ENCODE measurements at regions not wholly inside any gene's neighbourhood (a gene's known extent, or its start where the extent isn't known, plus 50 kb on each side); places are given as distances from the start of the nearest gene placed in this dataset.

- no peak for DNase-seq (ENCODE audit: low read depth)
- no peak overlapping the region for H3K4me3 ChIP-seq (ENCODE audit: low read depth, low read length)
These were observed 868.9 kb downstream of the PDHA2 start for GRCh38 chr4:96708766-96709165.

DNA sequence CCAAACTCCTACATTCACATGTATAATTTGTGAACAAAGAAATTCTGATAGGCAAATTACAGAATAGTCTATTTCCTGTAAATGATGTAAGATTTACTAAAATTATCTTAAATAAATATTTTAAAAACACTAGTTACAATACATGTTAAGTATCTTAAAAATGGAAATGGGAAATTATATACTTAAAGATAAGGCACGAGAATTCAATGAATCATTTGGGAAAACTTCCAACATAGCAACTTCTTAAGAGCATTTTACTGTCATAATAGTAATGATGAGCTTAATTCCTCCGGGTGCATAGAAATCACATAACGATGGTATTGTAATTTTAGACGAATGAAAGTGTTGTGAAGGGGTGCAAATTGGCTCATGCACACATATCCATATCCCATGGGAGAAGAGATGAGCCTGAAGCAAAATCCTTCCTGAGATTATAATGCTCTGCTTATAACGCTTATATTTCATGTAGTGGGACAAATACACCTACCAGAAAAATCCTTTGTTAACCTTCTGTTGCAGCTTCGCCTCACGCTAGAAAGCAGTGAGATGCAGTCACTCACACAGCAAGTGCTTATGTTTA is 873.5 kb downstream of the PDHA2 start:
- H3K4me3 ChIP-seq (ENCODE audit: low read depth, low read length) = no peak overlapping the region
- no peak for DNase-seq (ENCODE audit: low read depth)

GRCh38 chr4:96729641-96730040 is 889.7 kb downstream of the PDHA2 start:
- no peak overlapping the region for H3K4me3 ChIP-seq (ENCODE audit: low read depth, low read length)
- no peak for DNase-seq (ENCODE audit: low read depth)

GRCh38 chr4:96730432-96730831 is 890.5 kb downstream of the PDHA2 start:
- H3K4me3 ChIP-seq (ENCODE audit: low read depth, low read length) = no peak overlapping the region
- no peak for DNase-seq (ENCODE audit: low read depth)

- H3K4me3 ChIP-seq (ENCODE audit: low read depth, low read length) = no peak overlapping the region
- no peak for DNase-seq (ENCODE audit: low read depth)
These were observed 896.5 kb downstream of the PDHA2 start for GRCh38 chr4:96736352-96736889.

GRCh38 chr4:96739101-96739500 is 899.2 kb downstream of the PDHA2 start:
- H3K4me3 ChIP-seq (ENCODE audit: low read depth, low read length) = no peak overlapping the region
- no peak for DNase-seq (ENCODE audit: low read depth)

DNA sequence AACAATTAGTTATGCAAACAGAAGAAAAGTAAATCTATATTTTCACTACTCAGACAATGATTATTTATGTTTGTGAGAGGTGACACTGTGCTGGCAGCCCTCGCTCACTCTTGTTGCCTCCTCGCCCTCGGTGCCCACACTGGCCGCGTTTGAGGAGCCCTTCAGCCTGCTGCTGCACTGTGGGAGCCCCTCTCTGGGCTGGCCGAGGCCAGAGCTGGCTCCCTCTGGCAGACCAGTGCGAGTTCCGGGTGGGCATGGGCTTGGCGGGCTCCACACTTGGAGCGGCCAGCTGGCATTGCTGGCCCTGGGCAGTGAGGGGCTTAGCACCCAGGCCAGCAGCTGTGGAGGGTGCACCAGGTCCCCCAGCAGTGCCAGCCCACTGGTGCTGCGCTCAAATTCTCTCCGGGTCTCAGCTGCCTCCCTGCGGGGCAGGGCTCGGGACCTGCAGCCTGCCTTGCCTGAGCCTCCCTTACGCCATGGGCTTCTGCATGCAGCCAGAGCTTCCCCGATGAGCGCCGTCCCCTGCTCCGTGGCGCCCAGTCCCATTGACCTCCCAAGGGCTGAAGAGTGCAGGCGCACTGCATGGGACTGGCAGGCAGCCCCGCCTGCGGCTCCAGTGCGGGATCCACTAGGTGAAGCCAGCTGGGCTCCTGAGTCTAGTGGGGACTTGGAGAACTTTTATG is 902.6 kb downstream of the PDHA2 start:
- no peak for DNase-seq (ENCODE audit: low read depth)
- H3K4me3 ChIP-seq (ENCODE audit: low read depth, low read length) = no peak overlapping the region

GRCh38 chr4:96744676-96745075 is 904.8 kb downstream of the PDHA2 start:
- no peak overlapping the region for H3K4me3 ChIP-seq (ENCODE audit: low read depth, low read length)
- no peak for DNase-seq (ENCODE audit: low read depth)

DNA sequence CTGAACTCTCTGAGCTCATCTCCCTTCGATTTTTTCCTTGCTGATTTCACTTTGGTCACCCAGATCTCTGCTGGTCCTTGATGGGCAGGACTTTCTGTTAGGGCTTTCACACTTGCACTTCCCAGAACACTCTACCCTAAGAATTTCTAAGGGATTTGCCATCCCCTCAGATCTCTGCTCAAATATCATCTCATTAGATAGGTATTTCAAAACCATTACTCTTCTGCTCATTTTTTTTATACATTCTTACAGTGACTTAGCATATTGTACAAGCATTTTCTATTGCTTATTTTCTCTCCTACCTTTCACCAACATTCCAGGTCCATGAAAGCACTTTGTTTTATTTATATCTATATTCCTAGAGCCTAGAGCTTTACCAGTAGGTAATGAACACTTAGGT is 913.3 kb downstream of the PDHA2 start:
- no peak overlapping the region for H3K4me3 ChIP-seq (ENCODE audit: low read depth, low read length)
- no peak for DNase-seq (ENCODE audit: low read depth)

- no peak for DNase-seq (ENCODE audit: low read depth)
- no peak overlapping the region for H3K4me3 ChIP-seq (ENCODE audit: low read depth, low read length)
These were observed 915.9 kb downstream of the PDHA2 start for GRCh38 chr4:96755569-96756484.

- no peak for DNase-seq (ENCODE audit: low read depth)
- no peak overlapping the region for H3K4me3 ChIP-seq (ENCODE audit: low read depth, low read length)
These were observed 916.7 kb downstream of the PDHA2 start for GRCh38 chr4:96756584-96756983.

DNA sequence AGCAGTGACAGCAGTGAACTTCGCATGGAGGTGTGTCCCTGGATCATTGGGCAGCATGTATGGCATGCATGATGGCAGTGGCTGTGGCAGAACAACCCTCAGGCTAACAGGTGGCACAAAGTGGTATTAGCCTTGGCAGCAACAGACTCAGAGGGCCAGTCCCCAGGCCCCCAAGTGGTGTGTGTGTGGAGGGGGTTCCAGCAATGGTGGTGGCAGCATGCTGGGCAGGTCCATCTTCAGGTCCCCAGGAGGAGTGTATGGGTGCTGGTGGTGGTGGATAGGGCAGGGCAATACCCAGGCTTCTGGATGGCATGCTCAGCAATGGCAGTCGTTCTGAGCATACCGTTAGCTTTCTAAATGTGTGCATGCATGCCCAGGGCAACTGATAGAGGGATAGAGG is 923.7 kb downstream of the PDHA2 start:
- no peak overlapping the region for H3K4me3 ChIP-seq (ENCODE audit: low read depth, low read length)
- no peak for DNase-seq (ENCODE audit: low read depth)

DNA sequence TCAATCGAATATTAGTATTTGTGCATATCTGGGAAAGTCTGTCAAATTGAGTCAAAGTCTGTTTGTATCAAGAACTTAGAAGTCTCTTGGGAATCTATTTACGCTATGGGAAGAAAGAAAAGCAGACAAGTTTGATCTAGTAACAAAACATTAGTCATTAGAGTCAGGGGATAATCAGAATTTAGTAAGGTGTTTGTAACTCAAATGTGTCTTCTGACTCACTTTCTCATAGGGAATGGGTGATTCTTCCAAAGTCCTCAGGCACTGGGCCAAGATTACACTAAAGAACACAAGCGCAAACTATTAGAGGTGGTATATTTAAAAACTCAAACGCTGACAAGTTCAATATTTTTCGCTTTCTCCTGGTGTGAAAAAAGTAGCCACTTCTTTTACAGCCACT is 926.5 kb downstream of the PDHA2 start:
- no peak overlapping the region for H3K4me3 ChIP-seq (ENCODE audit: low read depth, low read length)
- no peak for DNase-seq (ENCODE audit: low read depth)

GRCh38 chr4:96767815-96768480 is 928.1 kb downstream of the PDHA2 start:
- no peak for DNase-seq (ENCODE audit: low read depth)

GRCh38 chr4:96775501-96775900 is 935.6 kb downstream of the PDHA2 start:
- no peak overlapping the region for H3K4me3 ChIP-seq (ENCODE audit: low read depth, low read length)
- DNase-seq (ENCODE audit: low read depth) = no peak

More at GRCh38 chr4:96767815-96768480, 928.1 kb downstream of the PDHA2 start:
- H3K4me3 ChIP-seq (ENCODE audit: low read depth, low read length) = no peak overlapping the region

- no peak overlapping the region for H3K4me3 ChIP-seq (ENCODE audit: low read depth, low read length)
- DNase-seq (ENCODE audit: low read depth) = no peak
These were observed 937.1 kb downstream of the PDHA2 start for GRCh38 chr4:96776920-96777527.

DNA sequence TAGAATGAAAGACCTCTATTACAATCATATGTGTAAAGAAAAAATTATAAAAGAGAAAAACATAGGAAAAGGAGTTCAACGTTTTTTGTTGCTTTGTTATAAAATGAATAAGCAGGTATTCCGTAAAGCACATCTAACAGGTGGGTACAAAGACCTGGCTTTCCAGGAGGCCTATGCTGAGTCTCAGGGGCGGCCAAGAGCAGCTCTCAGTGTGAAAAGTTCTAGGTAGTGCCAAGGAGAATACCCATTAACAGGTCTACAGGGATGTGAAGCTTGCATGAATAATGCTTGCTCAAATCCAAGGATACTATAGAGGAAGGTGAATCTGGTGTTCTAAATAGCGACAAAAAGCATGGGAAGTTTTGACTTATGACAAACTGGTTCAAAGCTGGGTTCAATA is 944.4 kb downstream of the PDHA2 start:
- no peak overlapping the region for H3K4me3 ChIP-seq (ENCODE audit: low read depth, low read length)
- no peak for DNase-seq (ENCODE audit: low read depth)

GRCh38 chr4:96786306-96786705 is 946.4 kb downstream of the PDHA2 start:
- H3K4me3 ChIP-seq (ENCODE audit: low read depth, low read length) = no peak overlapping the region
- no peak for DNase-seq (ENCODE audit: low read depth)

DNA sequence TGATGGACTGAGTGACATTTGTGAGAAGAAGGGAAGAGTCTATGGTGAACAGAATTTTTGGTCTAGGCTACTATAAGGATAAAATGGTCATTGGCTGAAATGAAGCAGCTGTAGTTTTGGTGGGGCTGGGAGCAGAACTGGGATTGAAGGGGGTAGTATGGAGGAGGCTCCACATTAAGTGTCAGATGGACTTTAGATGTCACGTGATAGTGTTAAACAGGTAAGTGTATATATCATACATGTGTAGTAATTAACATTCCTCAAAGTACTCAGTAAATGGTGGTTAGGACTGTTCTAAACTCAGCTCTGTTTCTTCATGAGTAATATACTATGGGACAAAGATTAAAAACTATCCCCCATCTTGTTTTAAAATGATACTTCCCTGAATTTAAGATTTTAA is 947.9 kb downstream of the PDHA2 start:
- no peak for DNase-seq (ENCODE audit: low read depth)
- H3K4me3 ChIP-seq (ENCODE audit: low read depth, low read length) = no peak overlapping the region

Data from skeletal muscle cell (primary cell).